Limb (tissue), 2 donors: ENCODE measurements at regions not wholly inside any gene's neighbourhood (a gene's known extent, or its start where the extent isn't known, plus 50 kb on each side); places are given as distances from the start of the nearest gene placed in this dataset.

Experiments used
- DNase-seq, 2 donors: peaks; one replicate each; pipeline ENCODE4 v3.0.0-alpha.2; 2016; ENCODE audit errors: extremely low spot score in 2 of 2

DNA sequence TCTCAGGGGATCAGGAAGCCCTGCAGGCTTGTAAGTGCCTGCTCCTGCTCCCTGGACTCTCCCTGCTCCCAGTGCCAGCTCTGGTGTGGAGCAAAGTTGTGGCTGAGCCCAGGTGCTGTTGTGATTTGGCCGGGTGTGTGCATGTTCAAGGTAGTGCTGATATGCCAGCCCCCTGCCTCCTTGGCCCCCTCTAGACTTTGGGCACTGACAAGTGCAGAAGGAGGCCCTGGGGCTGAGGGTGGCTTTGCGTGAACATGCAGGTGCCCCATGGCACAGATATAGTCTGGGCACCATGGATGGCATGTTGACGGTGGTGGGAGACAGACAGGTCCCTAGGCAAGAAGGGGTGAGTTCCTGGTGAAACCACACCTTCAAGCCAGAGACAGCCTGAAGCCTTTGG lies 441.6 kb upstream of the CDH8 start:
- no peak for DNase-seq

DNA sequence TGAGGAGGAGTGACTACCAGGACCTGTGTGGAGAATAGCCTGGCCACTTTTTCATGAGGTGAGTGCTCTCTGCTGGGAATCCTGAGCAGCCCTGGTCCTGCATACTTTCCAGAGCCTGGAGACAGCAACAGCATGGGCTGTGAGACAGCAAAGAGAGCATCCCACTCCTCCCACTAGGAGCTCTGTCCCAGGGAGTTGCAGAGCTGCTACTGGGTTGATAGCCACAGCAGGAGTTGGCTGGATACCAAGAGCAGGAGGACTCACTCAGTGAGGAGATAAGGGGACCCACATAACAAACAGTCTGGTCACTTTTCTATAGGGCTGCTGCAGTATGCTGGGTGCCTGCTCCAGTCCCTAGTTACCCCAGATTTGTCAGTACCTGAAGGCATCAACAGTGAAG lies 439.3 kb upstream of the CDH8 start:
- DNase-seq: no peak

DNA sequence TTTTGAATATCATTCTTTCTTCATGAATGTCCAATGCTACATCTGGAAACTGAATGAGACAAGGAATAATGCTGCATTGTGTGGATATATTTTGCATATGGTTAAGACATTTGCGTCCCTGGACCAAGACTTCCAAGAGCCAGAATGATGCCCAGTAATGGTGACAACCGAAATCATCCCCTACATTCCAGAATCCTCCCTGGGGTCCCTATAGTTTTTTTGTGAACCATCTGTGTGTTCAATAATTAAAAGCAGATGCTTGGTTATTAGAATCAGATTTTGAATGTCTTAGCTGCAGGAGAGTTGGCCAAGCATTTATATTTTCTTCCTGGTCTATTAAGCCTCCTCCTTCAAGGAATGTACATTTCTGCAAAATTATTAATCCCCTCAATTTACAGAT lies 426.7 kb upstream of the CDH8 start:
- peak in 1 of 2 donors; percentile 28 for DNase-seq

DNA sequence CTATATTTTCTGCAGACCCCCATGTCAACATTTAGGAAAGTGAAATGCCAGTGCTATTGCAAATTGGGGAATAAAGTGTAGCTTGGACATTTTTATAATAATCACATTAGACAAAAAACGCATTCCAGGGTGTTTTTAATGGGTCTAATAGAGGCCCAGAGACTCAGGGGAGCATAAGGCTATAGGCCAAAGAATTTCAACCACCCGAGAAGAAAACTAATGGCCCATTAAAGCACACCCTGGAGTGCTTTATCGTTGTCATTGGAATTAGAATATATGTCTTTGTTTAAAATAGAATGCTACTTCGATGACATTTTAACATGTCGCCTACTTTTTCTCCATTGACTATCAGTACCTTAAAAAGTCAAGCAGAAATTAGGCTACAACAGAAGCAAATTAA lies 414.1 kb upstream of the CDH8 start:
- no peak for DNase-seq

DNA sequence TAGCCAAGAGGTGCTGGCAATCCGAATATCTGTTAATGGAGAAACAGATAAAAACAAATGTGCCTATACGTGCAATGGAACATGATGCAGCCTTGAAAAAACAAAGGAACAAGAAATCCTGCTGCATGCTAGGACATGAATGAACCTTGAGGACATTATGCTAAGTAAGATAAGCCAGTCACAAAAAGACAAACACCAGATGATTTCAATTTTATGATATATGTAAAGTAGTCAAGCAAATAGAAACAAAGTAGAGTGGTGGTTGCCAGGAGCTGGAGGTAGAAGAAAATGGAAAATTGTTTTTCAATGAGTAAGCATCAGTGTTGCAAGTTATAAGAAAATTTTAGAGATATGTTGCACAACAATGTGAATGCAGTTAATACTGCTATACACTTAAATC lies 409.7 kb upstream of the CDH8 start:
- DNase-seq: no peak

DNA sequence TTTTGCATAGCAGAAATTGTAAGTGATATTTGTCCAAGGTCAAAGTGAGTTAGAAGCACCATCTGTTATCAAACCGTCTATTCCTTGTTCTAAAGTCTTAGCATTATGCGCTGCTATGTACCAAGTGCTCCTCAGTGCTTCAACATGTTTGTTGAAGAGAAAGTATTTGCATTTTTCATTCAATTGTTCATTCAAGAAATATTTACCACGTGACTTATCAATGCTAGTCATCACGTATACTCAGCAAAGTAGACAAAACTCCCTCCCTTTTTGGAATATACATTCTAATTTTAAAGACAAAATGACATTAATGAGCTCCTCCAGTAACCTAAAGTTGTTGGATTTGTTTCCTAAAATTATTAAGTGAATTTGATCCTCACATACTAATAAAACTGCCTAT lies 388.0 kb upstream of the CDH8 start:
- DNase-seq: no peak

DNA sequence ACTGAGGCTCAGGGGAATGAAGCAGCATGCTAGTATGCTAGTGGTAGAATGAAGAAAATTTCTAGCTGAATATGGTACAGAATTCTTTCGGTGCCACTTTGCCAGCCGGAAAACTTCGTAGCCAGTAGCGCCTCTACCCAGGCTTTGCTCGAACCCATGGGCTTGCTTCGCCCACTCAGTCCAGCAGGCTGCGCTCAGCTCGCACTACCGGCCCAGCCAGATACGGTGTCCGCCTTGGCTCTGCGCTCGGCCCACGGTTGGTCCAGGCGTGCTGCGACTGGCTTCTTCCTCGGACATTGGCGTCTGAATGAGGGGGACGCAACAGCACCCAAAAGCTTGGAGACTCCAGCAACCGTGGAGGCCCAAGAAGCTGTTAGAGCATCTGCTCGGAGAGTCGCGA lies 372.5 kb upstream of the CDH8 start:
- no peak for DNase-seq

DNA sequence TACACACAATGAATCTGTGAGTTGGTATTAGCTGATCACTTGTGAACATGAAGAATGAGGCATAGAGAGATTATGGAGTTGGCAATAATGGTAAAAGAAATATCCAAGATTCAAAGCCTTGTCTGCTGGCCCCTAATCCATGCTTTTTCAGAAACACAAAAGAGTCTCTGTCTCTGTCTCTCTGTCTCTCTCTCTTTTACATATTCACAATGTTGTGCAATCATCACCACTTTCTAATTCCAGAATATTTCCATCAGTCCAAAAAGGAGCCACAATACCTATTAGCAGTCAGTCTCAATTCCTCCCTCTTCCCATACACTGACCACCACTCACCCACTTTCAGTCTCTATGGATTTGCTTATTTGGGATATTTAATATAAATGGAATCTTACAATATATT lies 370.1 kb upstream of the CDH8 start:
- no peak for DNase-seq

DNA sequence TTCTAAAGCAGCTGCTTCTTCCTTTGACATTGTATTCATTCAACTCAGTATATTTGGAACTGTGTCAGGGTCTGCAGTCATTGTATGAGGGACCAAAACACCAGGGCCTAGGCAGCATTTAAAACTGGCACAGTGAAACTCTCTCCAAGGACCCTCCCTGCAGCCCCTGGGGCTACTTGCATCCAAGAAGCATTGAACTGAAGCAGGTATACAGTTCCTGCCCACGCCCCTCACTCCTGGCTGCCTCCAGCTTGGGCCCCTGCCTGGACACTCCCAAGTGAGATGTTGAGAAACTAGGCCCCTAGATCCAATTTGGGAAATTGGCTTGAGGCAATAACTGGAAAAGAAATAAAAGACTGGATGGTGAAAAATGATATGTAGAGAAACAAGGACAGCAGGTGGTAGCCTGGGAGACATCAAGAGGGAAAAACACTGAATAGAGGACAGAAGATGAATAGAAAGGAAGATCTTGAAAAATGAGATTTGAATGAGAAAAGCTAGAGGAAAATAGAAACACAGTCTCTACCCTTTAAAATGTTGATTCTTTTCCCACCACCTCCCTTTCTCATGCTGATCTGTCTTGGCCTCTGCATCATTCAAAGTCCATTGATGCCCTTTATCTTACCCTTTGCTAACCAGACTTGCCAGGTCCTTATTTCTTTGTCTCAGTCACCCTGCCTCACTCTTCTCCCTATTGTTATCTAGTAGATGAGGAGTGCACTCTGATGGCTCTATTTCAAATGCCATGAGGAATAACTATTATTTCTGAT lies 368.8 kb upstream of the CDH8 start:
- no peak for DNase-seq

DNA sequence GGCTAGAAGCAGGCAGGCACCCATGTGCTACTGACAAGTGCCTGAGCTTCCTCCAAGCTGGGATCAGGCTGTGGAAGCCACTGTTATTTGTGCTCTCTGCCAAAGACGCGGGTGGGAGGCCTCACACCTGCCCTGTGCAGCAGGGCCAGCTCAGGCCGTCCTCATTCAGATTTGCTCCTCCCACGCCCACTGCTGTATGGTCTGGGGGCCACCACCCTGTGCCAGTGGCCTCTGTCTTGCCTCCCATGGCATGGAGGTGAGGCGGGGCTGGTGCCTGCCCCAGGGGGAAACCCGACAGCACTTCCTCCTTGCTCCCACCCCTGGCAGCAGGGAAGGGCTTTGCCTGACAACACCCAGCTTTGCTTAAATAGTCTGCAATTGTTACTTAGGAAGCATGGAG lies 356.5 kb upstream of the CDH8 start:
- no peak for DNase-seq

DNA sequence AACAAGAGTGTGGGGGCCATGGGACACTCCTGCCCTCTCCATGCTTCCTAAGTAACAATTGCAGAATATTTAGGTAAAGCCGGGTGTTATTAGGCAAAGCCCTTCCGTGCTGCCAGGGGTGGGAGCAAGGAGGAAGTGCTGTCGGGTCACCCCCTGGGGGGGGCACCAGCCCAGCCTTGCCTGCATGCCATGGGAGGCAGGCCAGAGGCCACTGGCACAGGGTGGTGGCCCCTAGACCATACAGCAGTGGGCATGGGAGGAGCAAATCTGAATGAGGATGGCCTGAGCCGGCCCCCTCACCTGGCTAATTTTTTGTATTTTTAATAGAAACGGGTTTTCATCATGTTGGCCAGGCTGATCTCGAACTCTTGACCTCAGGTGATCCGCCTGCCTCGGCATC lies 355.7 kb upstream of the CDH8 start:
- DNase-seq: no peak

DNA sequence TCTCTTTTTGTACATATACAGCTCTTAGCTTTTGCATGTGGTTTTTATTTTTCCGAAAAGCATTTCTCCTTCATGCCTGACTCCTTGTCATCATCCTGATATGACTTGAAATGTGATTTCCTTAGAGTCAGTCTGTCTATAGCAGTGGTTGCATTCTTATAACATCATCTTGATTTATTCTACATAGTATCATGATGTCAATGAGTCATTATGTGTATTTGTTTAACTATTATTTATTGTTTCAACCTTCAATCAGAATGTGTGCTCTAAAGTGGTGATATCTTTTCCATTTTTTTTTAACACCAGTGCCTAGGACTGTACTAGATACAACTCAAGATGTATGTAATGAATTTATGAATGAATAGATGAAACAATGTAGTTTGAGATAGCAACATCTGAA lies 354.9 kb upstream of the CDH8 start:
- DNase-seq: no peak

DNA sequence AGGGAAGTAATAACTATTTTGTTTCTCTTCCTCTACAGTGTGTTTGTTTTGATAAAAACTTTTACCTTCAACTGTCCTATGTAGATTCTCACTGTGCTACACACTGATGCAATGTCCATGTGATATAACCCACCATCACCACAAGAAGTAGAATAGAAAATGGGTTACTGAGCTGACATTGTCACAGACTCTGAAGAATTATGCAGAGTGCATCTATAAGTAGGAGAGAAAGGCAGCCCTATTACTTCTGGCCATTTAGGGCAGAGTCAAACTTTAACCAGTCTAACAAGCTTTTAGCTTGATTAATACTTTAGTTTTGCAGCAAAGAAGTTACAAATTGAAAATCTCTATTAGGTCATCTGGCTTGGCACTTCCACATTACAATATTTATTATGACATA lies 354.0 kb upstream of the CDH8 start:
- no peak for DNase-seq

DNA sequence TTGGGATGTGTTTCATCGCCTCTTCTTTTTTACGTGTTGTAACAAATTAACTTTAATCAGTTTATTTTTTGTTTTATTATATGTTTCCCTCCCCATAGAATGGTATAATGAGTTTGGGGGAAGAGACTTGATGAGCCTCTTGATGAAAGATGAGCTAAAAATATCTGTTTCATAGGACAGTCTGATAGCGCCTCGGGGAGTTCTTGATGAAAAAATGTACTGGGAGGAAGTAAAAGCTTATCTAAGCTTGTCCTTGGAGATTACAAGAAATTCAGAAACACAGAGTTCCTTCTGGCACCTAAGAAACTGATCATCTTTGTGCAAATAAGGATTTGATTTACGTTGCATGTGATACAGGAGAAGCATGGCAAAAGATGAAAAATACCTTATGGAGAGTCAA lies 350.2 kb upstream of the CDH8 start:
- no peak for DNase-seq

DNA sequence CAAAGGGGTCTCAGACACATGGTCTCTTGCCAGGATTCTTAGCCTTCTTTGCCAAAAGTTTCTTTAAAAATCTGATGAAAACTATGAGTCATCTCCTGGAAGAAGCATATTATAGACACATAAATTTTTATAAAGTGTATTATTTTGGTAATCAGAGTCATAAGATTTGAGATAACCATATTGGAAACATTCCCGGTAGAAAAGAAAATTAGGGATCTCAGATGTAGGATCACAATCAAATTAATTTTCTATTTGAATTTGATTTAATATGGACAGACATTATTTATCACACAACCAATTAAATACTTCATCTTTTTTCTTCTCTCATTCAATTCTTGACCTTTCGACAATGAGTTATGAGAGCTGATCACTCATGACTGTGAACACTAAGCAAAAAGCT lies 347.7 kb upstream of the CDH8 start:
- DNase-seq: no peak

DNA sequence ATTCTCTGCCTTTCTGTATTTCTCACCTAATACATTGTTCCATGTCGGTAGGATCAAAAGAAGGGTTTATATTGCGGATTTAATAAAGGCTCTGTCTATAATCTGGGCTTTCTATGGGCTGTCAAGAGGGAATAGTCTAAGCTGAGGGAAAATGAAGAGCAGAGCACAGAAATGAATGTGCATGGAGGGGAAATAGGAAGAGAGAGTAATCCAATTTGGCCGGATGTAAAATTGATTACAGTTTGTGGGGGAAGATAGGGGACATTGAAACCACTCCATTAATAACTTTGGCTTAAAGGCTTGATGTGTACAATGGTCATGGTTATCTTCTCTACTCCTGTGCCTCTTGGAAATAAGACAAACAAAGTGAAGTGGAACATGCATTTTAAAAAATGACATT lies 334.2 kb upstream of the CDH8 start:
- no peak for DNase-seq

DNA sequence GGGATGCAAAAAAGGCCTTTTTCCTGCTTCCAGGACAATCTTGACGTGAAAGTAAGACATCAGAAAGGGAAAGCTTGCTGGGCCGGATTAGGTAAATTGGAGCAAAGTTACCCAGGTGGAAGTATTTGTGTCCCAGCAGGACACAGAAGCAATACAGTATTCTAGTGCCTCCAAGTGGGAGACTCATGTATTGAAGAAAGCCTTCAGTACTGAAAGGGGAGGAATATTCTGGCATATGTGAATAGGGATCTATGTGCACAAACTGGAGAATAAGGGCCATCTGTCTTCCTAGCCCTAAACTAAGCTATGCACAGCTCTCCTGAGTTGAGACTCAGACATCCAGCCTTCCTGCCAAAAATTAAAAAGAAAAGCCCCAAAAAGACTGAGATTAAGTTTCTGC lies 327.3 kb upstream of the CDH8 start:
- DNase-seq: no peak

DNA sequence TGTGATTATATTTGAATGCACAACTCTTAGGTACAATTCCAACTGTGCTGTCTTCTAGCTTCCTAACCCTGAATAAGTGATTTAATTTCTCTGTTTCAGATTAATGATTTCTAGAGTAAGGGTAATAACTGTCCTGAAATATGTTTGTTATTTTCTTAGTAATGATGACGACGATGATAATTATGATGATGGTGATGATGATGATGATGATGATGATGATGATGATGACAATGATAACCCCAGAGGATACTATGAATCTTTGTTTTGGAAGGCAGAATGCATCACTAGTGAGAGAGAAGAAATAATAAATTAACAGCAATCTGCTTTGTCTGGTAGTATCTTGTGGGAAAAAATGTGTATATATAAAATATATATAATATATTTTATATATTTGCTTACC lies 317.1 kb upstream of the CDH8 start:
- DNase-seq: no peak

DNA sequence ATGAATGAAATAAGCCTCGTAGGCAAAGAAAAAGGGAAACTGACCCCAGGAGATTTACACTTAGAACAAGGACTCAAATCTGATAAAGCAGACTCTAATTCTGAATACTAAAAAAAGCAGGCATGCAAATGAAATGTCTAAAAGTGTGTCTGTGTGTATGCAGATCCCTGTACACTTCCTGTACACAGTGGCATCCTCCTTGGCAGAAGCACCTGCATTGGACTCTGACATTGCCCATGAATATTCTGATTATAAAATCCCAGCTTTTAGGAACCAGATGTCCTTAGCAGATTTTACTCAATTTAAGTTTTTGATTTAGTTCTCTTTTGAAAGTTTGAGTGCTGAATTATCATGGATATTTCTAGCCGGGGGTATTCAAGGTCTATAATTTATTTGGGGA lies 306.0 kb upstream of the CDH8 start:
- no peak for DNase-seq

DNA sequence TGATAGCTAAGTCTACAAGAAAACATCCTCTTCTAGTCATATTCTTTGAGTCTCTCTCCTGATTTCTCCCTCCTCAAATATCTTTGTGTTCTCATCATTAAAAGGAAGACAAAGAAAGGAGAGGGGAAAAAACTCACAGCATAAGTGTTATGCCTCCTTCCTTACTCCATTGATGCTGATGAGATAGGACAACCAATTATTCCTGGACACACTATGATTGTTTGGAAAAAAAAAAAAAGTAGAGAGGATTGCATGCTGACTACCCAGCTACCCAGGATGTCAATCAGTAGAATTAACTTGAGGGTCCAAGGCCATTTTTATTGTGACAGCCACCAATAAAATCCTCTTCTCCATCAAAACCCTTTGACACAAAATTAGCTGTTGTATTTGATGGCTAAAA lies 299.1 kb upstream of the CDH8 start:
- no peak for DNase-seq

DNA sequence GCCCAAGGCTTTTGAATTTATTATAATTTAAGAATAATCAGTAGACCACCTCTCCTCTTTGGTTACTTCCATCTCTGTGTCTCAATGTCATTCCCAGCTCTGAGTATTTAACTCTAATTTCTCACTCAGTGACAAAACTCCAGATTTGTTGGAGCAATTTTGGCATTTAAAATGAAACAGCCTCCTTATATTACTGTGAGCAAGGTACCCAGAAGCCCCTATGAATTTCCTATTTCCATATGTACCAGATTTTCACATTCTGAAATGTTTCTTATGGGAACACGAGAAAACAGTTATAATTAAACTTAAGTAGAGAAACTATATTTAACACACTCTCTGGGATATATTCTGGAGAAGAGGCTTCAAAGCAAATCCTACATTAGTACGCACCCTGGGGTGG lies 285.4 kb upstream of the CDH8 start:
- DNase-seq: no peak

DNA sequence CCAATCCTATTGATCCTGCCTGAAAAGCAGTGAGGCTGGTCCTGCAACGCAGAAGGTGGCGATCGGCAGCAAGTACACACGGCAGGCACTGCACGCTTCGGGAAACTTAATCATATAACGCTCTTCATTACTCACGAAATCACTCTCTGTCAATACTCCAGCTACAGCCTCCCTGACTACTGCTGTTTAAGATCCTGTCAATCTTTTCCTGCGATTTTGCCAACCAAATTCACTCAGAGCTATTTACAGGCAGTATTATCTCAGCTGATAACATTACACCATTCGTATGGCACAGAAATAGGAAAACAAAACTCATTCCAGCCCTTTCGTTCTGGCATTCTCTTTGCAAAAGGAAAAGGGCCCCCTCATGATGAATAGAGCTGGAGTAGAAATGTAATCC lies 262.4 kb upstream of the CDH8 start:
- DNase-seq: no peak

DNA sequence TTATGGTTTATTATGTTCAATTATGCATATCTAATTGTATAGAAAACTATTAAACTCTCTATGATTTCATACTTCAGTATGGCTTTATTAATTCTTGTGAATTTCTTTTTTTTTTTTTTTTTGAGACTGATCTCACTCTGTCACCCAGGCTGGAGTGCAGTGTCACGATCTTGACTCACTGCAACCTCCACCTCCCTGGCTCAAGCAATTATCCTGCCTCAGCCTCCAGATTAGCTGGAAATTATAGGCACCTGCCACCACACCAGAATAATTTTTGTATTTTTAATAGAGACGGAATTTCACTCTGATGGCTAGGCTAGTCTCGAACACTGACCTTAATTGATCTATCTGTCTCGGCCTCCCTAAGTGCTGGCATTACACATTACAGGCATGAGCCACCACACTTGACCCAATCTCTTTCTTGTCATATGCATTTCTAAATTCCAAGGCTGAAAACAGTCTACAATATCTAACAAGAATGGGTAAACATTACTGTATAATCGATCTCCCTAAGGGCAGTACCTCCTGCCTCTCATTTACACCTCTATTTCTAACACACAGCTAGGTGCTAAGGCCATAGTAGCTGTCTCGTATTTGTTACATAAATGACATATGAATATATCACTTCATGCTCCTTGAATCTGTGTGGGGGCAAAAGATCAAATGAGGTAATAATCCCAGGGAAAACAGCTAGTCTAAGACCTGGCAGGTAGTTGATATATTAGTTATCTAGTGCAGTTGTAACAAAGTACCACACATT lies 258.2 kb upstream of the CDH8 start:
- DNase-seq: no peak
